GM19035 (cell line): ENCODE measurements at regions not wholly inside any gene's neighbourhood (a gene's known extent, or its start where the extent isn't known, plus 50 kb on each side); places are given as distances from the start of the nearest gene placed in this dataset.

ENCODE experiments used
- ATAC-seq: cut with Tn5 transposase; IDR thresholded peaks from one replicate; pipeline ENCODE4 v1.9.1; 2021; ENCODE audit not compliant: unreplicated experiment

DNA sequence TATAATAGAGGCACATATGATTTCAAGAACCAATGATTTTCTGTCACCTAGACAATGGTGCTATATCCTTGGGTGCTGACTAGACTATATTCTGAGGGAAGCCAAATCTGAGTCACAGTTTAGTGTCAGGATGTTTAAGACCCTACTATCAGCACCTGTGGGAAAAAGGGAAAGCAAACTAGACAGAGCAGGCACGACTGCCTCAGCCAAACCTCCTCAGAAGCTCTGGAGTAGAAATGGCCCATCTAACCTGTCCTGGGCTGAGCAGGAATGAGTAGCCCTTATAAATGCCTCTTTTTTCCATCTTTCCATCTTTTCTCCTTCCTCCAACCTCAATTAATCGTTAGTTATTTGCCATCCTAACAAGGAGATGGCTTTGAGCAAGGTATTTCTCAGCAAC is 80.4 kb upstream of the TECRL start:
- no peak for ATAC-seq

DNA sequence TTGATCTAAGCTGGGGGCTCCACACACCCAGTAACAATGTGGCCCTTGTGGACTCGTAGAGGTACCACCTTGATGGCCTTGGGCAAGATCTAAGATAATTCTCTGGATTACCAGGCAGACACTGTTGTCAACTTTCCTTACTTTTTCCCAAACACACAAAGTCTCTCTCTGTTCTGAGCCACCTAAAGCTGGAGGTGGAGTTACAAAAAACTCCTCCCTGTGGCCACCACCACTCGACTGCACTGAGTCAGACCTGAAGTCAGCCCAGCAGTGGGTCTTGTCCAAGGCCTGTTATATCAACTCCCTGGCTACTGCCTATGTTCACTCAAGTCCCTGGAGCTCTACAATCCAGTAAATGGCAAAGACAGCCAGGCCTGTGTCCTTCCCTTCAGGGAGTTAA is 70.1 kb upstream of the TECRL start:
- ATAC-seq: no peak

DNA sequence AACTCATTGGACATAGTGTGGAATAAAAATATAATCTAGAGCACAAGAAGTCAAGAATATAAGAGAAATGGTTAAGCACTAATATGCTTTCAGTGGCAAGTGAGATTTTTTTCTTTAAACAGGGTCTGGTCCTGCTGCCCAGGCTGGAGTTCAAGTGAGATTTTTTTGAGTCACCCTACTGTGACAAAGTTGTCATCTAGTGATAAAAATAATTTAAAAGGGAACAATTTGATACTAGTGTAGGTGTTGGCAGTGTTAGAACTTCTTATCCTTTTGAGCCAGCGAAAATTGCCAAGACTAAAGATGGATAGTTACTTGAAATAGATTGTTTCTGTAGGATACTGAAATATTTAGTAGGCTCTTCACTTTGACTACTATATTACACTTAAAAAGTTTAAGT is 67.9 kb upstream of the TECRL start:
- ATAC-seq: no peak

DNA sequence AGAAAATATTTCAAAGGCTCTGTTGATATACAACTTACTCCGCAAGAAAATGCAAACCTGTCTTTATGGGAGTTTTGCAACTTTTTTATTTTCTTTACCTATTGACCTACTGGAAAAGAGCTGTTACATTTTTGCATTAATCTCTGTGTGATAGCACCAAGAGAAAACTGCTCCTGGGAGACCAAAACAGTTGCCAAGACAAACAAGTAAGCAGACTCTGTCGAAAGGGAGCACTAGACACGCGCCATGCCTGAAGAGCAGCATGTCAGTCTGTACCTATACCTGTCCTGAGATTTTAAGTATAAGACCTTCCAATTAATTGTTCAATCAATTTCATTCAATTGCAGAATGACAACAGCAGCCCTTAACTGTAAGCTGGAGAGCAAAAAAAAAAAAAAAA is 56.0 kb upstream of the TECRL start:
- ATAC-seq: no peak

DNA sequence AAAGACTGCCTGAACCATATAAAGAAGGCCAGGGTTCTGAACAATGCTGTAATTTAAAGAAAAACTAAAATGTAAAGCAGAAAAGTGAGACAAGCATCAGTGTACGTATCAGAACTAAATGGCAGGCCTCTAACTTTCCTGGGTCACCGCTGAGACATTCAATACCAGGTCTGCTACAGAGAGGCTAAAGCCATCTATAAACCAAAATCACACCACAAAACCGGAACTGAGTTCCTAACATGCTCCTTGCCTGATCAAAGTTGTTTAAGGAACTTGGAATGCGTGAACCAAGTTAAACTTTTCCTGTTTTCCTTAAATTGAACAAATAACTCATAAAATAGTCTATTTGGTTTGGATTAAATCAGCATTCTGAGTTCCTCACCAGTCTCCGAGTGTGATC is 55.3 kb upstream of the TECRL start:
- no peak for ATAC-seq
